GM20000 (cell line): ENCODE measurements at regions not wholly inside any gene's neighbourhood (a gene's known extent, or its start where the extent isn't known, plus 50 kb on each side); places are given as distances from the start of the nearest gene placed in this dataset.

Experiments used
- DNase-seq: peaks from one replicate; pipeline ENCODE4 v3.0.0; 2012; ENCODE audit warnings: low spot score
- TF ChIP-seq, protein P1 (sequence below): IDR thresholded peaks from 2 replicates; pipeline ENCODE4 v1.5.1; 2012; ENCODE audit warnings: mild to moderate bottlenecking, control low read depth; ENCODE audit errors: extremely low read depth, missing control alignments

DNA sequence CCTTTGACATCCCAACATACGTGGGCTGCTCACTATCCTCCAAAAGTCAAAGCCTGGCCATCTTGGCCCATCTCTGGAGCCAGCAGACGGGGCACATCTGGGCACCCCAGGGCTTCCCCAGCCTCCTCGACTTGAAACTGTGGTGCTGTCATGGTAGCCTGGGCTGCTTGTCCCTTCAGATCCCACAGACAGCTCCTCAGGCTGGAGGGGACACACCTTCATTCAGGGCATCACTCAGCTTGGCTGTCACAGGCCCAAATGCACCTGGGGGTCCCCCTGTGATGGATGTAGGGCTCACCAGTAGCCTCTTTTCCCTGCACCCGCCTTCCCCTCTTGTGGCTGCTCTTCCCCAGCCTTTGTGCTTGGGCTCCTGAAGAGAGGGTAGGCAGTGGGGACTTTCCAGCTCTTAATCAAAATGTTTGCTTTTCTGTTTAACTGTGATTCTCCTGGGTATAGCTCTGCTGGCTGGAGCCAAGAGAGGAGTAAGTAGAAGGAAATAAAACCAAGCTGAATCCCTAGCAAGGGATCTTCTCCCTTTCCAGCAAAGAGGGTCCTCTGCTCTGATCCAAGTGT lies 92.3 kb downstream of the GYPC start:
- TF ChIP-seq, protein P1, sequence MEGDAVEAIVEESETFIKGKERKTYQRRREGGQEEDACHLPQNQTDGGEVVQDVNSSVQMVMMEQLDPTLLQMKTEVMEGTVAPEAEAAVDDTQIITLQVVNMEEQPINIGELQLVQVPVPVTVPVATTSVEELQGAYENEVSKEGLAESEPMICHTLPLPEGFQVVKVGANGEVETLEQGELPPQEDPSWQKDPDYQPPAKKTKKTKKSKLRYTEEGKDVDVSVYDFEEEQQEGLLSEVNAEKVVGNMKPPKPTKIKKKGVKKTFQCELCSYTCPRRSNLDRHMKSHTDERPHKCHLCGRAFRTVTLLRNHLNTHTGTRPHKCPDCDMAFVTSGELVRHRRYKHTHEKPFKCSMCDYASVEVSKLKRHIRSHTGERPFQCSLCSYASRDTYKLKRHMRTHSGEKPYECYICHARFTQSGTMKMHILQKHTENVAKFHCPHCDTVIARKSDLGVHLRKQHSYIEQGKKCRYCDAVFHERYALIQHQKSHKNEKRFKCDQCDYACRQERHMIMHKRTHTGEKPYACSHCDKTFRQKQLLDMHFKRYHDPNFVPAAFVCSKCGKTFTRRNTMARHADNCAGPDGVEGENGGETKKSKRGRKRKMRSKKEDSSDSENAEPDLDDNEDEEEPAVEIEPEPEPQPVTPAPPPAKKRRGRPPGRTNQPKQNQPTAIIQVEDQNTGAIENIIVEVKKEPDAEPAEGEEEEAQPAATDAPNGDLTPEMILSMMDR, result no peak
- no peak for DNase-seq

DNA sequence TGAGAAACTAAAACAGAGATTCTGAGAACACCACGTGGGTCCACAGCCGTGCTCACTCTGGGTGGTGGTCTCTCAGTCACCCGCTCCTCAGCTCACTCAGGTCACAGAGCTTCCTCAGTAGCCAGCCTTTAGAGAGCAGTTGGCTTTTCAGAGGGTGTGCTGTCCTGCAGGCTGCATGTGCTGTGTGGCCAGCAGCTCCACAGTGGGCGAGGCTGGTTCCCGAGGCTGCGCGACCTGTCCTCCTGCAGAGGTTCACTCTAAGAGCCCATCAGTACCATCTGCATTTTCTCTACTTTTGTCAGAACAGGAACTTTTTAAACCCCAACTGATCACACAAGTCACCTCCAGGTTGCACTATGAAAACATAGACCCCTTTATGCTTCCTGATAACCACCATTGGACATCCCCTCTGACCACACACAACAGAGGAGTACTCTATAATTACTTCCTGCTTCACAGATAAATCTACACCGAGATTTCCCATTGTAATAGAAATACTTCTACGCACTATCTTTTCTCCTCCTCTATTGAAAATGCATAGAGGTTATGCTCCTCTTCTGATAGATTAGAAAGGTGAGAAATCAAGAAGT lies 93.1 kb downstream of the GYPC start:
- TF ChIP-seq, protein P1, result no peak
- no peak for DNase-seq

DNA sequence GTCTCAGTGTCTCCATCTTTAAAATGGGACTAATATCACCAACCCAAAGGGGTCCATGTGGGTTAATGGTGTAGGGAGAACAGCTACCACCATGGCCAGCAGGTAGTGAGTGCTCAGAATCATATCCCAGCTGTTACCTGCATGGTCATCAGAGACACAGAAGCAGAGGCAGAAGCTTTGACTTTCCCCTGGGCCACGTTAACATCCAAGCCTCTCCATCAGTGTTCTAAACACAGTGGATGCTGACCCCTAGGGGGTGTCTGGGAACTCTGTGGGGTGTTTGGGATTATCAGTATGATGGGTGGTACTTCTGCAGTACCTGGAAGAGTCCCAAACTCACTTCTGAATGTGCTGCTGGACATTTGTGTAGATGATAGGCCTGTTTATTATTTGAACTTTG lies 93.6 kb downstream of the GYPC start:
- DNase-seq, result peak; percentile 23
- TF ChIP-seq, protein P1, result no peak

DNA sequence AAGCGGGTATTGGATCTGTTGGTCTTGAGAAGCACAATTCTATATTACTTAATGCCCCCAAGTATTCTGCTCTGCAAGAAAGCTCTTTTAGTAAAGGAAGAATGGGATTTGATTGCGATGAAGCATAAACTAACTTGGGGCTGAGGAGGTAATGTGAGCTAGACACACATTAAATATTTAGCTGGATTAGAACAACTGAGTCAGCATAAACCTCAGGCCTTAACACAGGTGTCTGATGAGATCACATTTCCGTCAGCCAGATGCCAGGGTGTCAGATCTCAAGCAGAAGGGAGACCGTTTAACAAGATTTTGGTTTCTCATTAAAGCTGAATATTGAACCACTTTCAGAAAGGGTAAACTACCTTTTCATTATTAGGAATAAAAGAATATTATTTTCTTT lies 94.5 kb downstream of the GYPC start:
- TF ChIP-seq, protein P1, result no peak
- no peak for DNase-seq

DNA sequence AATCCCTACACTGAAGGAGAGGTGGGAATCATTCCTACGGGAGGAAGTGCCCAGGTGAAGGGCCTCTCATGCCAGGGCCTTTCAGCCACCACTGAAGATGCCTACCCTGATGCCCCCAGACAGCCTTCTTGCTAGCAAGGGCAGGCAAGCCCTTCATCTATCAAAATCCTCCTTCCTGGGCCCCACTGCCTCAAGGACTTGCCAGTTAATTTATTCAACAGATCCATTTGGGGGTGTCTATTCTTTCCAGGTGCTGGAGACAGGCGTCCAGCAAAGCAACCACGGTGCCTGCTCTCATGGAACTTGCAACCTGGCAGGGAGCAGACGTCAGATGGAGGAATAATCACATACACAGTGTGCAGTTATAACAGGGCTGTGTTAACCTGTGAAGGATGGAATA lies 95.5 kb downstream of the GYPC start:
- DNase-seq, result no peak
- TF ChIP-seq, protein P1, result no peak

DNA sequence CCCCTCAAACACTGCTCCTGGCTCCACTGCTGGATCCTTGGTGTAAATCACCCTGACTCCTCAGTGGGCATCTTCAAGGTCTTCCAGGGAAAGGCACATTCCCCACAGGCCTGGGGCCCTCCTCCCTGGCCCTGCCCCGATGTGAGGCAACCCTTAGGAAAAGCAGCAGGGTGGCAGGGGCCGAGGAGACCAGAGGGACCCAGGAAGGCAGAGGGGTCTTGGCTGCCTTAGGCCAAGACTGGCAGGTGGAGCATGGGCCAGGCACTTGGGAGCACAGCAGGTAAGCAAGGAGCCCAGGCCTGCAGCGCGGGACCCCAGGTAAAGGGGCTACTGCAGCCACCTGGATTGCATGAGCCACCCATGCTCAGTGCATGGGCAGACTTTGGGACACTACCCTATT lies 96.9 kb downstream of the GYPC start:
- TF ChIP-seq, protein P1, result no peak
- no peak for DNase-seq

DNA sequence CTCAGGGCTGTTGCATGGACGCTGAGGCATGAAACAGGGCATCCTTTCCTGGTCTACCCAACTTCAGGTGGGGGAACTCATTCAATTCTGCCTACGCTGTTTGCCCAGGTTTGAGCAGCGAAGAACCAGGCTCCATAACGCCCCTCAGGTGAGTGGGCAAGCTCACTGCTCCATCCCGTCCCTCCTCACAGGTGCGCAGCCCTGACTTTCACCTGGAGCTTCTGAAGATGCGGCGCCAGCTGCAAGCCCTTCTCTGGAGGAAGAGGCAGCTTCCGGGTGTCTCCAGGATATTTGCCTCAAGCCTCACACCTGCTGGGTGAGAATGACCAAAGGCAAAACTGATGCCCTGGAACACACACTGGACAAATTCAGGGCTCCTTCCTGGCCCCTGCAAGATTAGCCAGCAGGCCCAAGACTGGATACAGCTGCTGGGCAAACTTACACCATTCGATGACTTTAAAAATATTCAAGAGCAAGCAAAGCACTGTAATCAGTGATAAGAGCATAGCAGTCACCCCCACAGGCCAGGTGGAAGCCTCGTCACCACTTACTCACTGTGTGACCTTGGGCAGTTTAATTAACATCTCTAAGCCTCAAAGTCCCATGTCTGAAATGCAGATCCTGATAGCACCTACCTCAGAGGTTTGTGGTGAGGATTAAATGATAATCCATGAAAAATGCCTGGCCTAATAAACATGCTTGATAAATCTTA lies 97.7 kb downstream of the GYPC start:
- DNase-seq, result no peak
- TF ChIP-seq, protein P1, result no peak
